HG02870 (cell line): ENCODE measurements at regions not wholly inside any gene's neighbourhood (a gene's known extent, or its start where the extent isn't known, plus 50 kb on each side); places are given as distances from the start of the nearest gene placed in this dataset.

Source experiments
- ATAC-seq: cut with Tn5 transposase; IDR thresholded peaks from one replicate; pipeline ENCODE4 v1.9.1; 2021; ENCODE audit warnings: mild to moderate bottlenecking, moderate library complexity; ENCODE audit not compliant: unreplicated experiment

DNA sequence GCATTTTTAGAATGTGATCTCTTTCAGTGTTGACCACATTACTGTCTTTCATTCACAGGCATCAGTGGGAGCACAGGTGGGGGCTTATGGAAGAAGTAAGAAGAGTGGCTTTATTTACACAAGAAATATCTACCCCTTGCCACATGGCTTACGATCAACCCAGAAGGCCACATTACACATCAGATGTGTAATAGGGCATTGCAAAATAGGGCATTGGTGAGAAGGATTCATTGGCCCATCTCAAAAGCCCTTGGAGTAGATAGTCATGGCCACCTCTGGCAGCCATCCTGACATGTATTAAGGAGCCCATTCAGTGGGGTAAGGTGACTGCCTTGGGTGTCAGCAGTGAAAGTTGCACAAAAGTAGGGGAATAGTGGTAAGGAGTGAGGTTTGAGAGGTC is 97.5 kb downstream of the MAFB start:
- no peak for ATAC-seq

GRCh38 chr20:40591119-40591518 is 97.9 kb downstream of the MAFB start:
- ATAC-seq, result no peak

DNA sequence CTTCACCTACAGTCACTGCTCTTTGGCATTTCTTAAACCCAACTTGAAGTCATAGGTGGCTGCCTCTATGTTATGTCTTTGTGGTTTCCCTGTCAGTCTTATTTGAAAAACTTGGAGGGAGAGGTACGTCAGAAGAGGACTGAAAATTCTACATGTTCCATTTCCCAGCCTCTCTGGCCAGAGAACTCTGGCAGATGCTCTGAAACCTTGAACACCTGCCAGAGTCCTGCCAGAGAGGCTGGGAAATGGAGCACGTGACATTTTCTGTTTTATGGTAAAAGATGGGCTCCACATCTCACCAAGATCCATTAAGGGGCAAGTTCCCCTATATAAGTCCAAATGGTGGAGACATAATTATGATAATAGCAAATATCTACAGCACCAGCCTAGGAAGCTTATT is 99.5 kb downstream of the MAFB start:
- no peak for ATAC-seq

DNA sequence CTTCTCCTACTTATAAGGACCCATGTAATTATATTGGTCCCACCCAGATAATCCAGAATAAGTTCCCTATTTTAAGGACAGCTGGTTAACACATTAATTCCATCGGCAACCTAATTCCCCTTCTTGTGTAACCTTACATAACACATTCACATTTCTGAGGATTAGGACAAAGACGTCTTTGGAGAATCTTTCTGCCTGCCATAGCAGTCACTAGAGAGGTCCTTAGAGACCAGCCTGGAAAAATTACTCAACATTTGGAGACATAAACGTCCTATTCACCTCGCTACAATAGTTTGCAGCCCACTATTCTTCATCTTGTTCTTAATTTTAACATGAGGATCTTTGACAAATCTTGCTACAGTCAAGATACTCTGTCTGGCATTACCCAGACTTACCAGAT is 100.1 kb downstream of the MAFB start:
- ATAC-seq, result no peak

DNA sequence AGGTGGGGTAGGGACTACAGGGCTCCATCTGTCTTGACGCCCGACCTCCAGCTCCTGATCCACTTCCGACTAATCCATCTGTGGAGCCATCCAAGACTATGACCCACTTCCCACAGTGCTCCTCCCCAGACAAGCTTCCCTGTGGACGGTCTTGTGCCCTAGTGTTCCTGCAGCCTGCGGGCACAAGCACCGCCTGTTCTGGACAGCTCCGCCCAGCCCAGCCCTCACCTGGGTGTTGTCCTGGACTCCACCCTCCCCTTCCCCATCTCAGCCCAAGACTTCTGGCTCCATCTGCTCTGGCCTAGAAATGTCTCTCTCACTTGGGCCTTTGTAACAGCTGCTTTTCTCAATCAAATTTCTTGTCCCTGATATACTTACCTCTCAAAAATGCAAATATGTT is 102.0 kb downstream of the MAFB start:
- ATAC-seq, result no peak

GRCh38 chr20:40584130-40584809 is 104.8 kb downstream of the MAFB start:
- no peak for ATAC-seq

DNA sequence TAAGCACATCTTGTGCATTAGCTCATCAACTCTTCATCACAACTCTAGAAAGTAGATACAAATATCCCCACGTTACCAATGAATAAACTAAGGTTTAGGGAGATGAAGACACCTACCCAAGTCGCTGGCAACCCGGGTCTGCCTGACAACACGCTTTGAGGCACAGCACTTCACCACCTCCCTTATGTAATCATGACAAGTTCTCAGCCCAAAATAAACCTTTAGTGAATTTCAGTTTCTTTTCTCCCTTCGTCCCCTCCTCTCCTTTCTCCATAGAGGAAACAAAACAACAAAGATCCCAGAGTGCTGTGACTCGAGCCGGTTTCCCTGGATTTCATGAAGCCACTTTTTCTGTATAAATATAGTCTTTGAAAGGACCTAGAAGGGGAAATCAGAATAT is 105.4 kb downstream of the MAFB start:
- ATAC-seq, result no peak

DNA sequence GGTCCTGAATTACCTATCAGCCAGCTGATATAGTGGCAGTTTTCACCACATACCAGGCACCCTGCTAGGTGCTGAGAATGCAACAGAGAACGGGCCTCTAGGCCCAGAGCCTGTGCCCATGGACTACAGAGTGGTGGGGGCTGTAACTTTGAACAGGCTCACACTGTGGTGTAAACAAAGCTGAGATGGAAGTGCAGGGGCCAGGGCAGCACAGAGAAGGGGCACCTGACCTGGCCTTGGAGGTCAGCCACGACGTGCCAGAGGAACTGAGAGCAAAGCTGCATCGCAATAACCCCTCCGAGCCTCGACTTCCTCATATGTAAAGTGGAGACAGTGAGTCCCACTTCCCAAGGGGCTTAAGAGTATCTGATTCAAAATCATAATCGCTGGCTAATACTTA is 105.8 kb downstream of the MAFB start:
- no peak for ATAC-seq

DNA sequence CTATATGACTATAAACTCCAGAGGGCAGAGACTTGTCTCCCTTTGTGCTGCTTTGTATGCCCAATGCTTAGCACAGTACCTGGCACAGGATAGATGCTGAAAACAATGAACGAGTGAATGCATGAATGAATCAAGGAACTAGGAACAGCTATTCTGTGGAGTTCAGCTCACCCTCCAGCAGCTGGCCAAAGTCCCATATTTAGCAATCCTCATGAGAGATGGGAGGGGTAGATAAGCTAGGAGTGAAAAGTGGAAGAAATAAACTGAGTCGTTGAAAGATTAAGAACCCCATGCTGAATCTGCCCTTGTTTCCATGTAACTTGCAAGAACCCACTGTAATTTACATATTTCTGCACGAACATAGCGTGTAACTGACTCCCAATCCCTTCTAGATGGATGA is 106.5 kb downstream of the MAFB start:
- no peak for ATAC-seq

DNA sequence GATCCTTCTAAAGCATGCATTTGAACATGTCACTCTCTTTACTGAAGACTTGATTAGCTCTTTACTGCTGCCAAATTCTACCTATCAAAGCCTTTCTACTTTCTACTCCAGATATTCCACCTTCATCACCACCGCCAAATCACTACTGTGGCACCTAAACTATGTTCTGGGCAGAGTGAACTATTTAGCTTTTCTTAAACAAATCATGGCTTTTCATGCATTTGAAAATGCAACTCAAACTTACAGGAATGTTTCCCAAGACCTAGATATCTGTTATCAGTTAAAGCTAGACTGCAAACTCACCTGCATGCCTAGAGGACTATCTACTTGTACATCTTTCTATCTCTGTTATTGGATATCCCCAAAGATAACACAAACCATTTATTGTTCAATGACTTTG is 109.3 kb downstream of the MAFB start:
- ATAC-seq, result no peak

GRCh38 chr20:40578961-40579360 is 110.1 kb downstream of the MAFB start:
- ATAC-seq, result no peak

DNA sequence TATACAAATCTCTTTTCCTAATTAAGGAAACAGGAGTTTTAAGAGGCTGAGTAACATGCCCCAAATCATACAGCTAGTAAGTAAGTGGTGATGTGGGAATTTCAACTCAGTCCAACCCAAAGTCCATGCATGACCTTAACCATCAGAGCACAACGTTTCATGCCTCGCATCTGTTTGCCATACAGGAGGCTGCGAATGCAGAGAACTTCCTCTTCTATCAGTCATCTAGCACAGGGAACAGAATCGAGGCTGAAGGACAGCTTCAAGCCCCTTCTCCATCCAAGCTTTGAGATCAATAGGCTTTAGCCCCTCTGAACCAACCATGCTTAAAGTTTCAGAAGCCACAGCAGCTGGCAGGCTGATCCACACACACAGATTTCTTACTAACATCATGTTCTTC is 113.2 kb downstream of the MAFB start:
- ATAC-seq, result no peak

GRCh38 chr20:40572251-40572650 is 116.8 kb downstream of the MAFB start:
- no peak for ATAC-seq

GRCh38 chr20:40571639-40572038 is 117.4 kb downstream of the MAFB start:
- no peak for ATAC-seq

DNA sequence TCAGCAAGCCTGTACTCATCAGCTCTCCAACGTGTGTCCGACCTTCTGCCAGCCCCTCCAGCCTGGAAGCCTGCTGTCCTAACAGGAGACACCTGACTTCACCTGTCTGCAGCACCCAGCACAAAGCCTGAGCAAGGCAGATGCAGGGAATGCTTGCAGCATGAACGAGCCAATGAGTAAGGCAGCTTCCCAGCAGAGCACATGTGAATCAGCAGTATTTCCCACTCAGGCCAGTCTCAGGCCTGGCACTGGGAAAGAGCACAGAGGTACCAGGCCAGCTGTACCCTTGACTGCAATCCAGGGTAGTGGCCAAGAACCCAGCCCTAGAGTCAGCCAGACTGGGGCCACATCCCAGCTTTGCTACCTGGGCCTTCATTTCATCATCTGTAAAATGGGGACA is 120.8 kb downstream of the MAFB start:
- no peak for ATAC-seq

DNA sequence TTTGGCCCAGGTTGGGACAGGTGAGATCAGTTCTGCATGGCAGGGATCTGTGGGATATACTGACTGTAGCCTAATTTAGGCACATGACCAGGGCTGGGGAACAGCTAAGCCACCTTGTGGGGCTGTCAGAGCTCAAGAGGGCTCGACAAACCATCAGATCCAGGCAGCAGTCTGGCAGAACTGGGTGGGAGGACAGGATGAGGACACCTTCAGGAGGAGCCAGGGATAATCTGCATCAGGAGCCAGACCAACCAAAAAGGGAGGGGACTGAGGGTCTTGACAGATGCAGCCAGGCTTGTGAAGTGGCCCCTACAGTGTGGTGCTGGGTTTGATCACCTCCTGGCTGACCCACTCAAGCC is 123.4 kb downstream of the MAFB start:
- no peak for ATAC-seq

DNA sequence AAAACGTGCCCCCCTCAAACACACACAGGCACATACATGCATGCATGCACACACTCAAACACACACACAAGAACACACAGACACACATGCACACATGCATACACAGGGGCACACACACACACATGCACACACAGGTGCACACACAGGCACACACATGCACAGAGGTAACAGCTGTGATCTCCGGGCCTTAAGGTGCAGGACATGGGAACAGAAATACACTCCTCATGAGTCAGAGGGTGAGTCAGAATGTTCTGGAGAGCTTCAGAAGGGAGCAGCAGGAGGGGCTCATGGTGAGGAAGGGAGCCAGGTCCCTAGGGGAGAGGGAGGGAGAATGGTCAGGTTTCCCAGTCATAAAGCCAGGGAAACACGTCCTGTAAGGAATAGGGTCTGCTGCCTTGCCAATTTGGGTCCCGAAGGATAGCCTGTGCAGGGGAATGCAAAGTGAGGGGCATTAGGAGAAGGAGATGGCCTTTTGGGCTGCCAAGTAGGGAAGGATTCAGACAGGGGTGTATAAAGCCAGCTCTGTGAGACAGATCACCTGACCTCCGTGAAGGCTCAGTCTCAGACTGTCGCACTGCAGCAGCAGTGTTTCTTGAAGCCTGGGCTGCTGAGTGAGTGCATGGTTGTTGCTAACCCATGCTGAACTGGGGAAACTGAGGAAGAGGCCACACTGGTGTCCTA is 123.9 kb downstream of the MAFB start:
- no peak for ATAC-seq

DNA sequence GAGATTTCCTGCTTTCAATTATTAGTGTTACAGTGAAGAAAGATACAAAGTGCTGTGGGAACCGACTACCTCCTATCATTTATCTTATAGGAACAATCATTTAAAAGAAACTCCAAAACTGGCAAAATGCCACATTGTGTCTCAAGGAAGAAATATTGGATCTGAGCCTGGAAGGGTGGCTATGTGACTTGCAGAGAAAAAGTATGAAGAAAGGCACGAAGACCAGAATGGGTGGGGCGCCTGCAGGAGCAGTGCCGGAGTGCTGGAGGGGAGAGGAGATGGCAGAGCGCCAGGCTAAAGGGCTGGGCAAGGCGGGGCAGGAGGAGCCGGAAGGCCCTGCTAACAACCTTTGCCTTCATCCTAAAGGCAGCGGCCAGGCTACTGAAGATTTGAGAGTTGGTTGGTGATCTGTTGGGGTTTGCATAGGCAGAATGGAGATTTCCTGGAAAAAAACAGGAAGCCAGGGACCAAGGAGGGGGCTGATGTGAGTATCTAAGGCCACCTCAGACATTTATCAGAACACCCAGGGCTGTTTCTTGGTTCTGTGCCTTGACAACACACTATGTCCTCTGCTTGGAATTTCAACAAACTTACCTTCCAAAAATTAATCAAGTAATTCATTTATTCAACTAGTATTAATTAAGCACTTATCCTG is 125.6 kb downstream of the MAFB start:
- ATAC-seq, result no peak

DNA sequence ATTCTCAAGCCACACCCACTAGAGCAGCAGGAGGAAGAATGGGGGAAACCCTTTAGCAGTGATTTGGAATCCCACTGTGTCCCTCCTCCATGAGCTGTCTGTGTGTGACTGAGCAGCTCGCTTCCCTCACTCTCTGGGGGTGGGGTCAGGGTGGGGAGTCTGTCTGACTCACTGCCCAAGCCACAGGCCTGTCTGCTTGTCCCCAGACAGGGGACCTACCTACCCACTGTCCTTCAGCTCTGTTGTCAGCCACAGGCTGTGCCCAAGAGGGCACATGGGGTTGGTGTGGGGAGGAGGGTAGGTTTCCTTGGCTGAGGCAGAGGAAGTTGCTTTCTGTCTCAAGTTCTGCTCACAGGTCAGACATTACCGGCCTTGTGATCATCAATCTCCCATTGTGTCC is 127.0 kb downstream of the MAFB start:
- no peak for ATAC-seq

GRCh38 chr20:40561187-40561586 is 127.8 kb downstream of the MAFB start:
- no peak for ATAC-seq

DNA sequence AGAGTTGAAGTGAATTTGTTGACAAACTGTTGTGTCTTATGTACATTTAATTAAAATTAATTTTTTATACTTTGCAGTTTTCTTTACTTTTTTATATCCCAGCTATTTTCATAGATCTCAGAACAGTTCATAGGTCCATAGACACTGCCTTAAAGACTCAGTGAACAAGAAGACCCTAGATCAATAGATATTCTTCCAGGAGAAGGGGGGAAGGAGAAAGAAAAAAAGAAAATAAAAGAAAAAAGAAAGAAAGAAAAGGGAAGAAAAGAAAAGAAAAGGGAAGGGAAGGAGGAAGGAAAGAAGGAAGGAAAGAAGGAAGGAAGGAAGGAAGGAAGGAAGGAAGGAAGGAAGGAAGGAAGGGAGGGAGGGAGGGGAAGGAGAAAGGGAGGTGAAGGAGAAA is 130.8 kb downstream of the MAFB start:
- no peak for ATAC-seq

- no peak for ATAC-seq
Observed at GRCh38 chr20:40551125-40551530, 137.9 kb downstream of the MAFB start.
